Glutamatergic neuron (in vitro differentiated cells): ENCODE measurements at regions not wholly inside any gene's neighbourhood (a gene's known extent, or its start where the extent isn't known, plus 50 kb on each side); places are given as distances from the start of the nearest gene placed in this dataset.

Source experiments
- DNase-seq: peaks from one replicate; pipeline ENCODE4 v3.0.0; 2022
- H3K27ac Mint-ChIP-seq: one replicate; pipeline ENCODE4 v1.8.0; 2020; ENCODE audit warnings: mild to moderate bottlenecking, mixed read lengths, inconsistent platforms; ENCODE audit not compliant: unreplicated experiment
- H3K27me3 Mint-ChIP-seq: one replicate; pipeline ENCODE4 v1.8.0; 2020; ENCODE audit warnings: mild to moderate bottlenecking, moderate library complexity, mixed read lengths, inconsistent platforms; ENCODE audit not compliant: unreplicated experiment
- H3K36me3 Mint-ChIP-seq: one replicate; pipeline ENCODE4 v1.8.0; 2020; ENCODE audit warnings: mild to moderate bottlenecking, mixed read lengths, inconsistent platforms; ENCODE audit not compliant: unreplicated experiment
- H3K4me1 Mint-ChIP-seq: one replicate; pipeline ENCODE4 v1.8.0; 2020; ENCODE audit warnings: mild to moderate bottlenecking, low read depth, mixed read lengths, inconsistent platforms; ENCODE audit not compliant: unreplicated experiment
- H3K4me3 Mint-ChIP-seq: one replicate; pipeline ENCODE4 v1.8.0; 2020; ENCODE audit warnings: mild to moderate bottlenecking, mixed read lengths, inconsistent platforms; ENCODE audit not compliant: unreplicated experiment
- H3K9me3 Mint-ChIP-seq: one replicate; pipeline ENCODE4 v1.8.0; 2020; ENCODE audit warnings: mild to moderate bottlenecking, moderate library complexity, mixed read lengths, inconsistent platforms; ENCODE audit not compliant: unreplicated experiment
- CTCF ChIP-seq: fragments of 200-600 bp; sonication (generic); IDR thresholded peaks from one replicate; pipeline ENCODE4 v1.5.0; 2021; ENCODE audit not compliant: partially characterized antibody, unreplicated experiment

- no peaks in the 10 kb centered on the region for H3K4me1 Mint-ChIP-seq
- no peaks in the 10 kb centered on the region for H3K36me3 Mint-ChIP-seq
- H3K9me3 Mint-ChIP-seq: peaks cover 19% of the 10 kb centered on the region
- no peak for TF ChIP-seq CTCF
- DNase-seq: no peak
- H3K27me3 Mint-ChIP-seq: peaks cover 5% of the 10 kb centered on the region
- no peak overlapping the region for H3K4me3 Mint-ChIP-seq
- H3K27ac Mint-ChIP-seq: no peak overlapping the region
Measured at GRCh38 chr22:49199224-49199623, 628.4 kb downstream of the BRD1 start.

- Mint-ChIP-seq H3K36me3 (no peaks in the 10 kb centered on the region), H3K4me3 (no peak overlapping the region), H3K27me3 (peaks cover 5% of the 10 kb centered on the region), H3K4me1 (no peaks in the 10 kb centered on the region), H3K9me3 (peaks cover 19% of the 10 kb centered on the region), H3K27ac (no peak overlapping the region)
- TF ChIP-seq CTCF: no peak
- DNase-seq: no peak
Measured at GRCh38 chr22:49198705-49199084, 629.0 kb downstream of the BRD1 start.

- Mint-ChIP-seq H3K4me3 (no peak overlapping the region), H3K36me3 (no peaks in the 10 kb centered on the region), H3K27ac (no peak overlapping the region), H3K9me3 (peaks cover 22% of the 10 kb centered on the region), H3K27me3 (peaks cover 5% of the 10 kb centered on the region), H3K4me1 (no peaks in the 10 kb centered on the region)
- TF ChIP-seq CTCF: no peak
- DNase-seq: no peak
Measured at GRCh38 chr22:49197986-49198704, 629.5 kb downstream of the BRD1 start.

GRCh38 chr22:49197505-49197904 is 630.2 kb downstream of the BRD1 start:
- H3K27me3 Mint-ChIP-seq: peaks cover 2% of the 10 kb centered on the region
- H3K36me3 Mint-ChIP-seq: no peaks in the 10 kb centered on the region
- H3K27ac Mint-ChIP-seq: no peak overlapping the region
- H3K4me3 Mint-ChIP-seq: no peak overlapping the region
- no peaks in the 10 kb centered on the region for H3K4me1 Mint-ChIP-seq
- peaks cover 22% of the 10 kb centered on the region for H3K9me3 Mint-ChIP-seq
- TF ChIP-seq CTCF: no peak
- DNase-seq: no peak

- TF ChIP-seq CTCF: no peak
- H3K27me3 Mint-ChIP-seq: peaks cover 3% of the 10 kb centered on the region
- H3K4me1 Mint-ChIP-seq: no peaks in the 10 kb centered on the region
- peaks cover 20% of the 10 kb centered on the region for H3K9me3 Mint-ChIP-seq
- no peak overlapping the region for H3K27ac Mint-ChIP-seq
- no peaks in the 10 kb centered on the region for H3K36me3 Mint-ChIP-seq
- DNase-seq: no peak
- H3K4me3 Mint-ChIP-seq: no peak overlapping the region
Measured at GRCh38 chr22:49196046-49196511, 631.6 kb downstream of the BRD1 start.
